ENCODE measurements at regions not wholly inside any gene's neighbourhood (a gene's known extent, or its start where the extent isn't known, plus 50 kb on each side); places are given as distances from the start of the nearest gene placed in this dataset.

DNA sequence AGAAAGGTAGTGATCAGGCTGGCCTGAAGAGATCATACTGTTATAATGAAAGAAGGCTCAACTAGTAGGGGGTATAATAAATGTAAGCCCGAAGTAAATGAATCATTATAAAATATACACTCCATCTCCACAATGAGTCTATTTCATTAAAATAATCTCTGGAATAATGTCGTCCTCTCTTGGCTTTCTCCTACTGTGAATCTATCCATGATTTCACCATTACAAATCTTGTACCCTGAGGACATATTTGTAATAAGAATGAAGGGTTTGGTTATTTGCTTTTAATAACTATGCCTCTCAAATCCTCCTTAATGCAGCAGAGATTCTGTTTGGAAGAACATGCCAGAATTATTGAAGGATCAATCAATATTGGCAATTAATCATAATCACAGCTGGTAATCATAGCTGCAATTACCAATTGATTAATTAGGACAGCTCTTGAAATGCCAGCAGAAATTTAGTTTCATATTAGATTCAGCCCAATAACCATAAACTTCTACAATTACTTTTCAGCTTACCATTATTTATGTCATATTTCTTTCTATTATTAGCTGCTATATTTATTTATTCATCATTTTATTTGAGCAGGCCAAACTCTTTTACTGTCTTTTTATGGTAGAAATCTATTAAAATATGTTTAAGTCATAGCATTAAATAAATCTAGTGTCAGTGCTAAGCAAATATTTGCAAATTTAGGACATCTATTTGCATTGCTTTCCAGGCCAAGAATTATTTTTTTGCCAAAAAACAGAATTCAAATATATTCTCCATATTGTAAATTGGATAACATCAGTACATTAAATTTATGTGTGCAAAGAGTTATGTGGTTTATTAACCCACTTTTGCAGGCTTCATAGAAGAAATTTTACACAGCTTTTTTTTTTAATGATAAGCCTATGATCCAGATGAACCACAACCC, 588.4 kb upstream of the LRRC4C start:
- no peak for DNase-seq (ENCODE audit: low spot score)

DNA sequence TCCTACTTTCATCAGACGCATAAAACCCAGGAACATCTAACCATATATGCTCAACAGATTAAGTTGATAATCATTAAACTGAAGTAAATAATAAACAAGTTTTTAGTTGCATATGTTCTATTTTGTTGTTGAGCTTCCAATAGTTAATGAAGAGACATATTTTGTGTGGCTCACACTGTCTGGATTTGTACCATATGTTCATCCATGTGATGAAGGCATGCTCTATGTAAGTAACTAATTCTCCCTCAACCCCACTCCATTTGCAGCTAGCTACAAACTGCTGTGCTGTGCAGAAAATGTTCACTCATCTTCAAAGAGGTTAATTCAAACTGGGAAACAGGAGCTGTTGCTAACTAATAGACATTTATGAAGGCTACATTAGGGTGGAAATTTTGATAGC, 589.7 kb upstream of the LRRC4C start:
- no peak for DNase-seq (ENCODE audit: low spot score)

DNA sequence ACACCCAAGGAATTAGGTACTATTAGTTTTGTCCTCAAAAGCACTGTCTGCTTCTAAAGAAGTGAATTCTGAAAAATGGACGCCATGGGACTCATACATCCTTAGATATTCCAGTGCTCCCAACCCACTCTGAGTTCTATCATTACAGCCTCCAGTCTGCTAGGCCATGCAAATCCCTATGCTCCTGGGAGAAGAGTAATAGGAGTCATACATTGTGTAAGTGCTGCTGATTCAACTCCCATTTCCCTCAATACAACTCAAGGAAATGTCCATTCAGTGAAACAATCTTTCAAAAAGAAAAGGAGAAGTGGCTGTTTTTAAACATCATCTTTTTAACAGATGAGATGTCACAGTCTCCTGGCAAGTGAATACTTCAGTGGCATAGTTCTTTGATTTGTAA, 590.2 kb upstream of the LRRC4C start:
- DNase-seq (ENCODE audit: low spot score), result no peak

DNA sequence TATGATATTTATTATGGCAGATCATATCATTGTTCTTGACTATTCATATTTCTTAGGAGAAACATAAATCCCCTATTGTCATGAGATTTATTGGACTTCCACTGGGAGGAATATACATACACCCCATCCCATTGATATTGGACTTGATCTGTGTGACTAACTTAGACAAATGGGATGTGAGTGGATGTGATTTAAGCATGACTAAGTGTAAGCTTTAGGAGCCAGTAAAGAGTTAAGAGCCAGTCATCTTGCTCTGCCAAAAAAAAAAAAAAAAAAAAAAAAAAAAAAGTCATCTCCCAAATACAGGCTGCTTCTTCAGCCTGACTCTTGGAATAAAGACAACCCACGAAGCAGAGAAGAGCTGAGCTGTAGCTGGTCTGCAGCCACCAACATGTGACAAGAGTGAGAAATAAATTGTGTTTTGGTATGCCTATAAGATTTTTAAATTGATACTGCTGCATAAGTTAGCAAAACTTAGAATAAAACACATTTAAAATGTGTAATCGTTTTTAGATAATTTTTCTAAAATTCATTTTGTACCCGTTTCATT, 595.0 kb upstream of the LRRC4C start:
- DNase-seq (ENCODE audit: low spot score), result no peak

DNA sequence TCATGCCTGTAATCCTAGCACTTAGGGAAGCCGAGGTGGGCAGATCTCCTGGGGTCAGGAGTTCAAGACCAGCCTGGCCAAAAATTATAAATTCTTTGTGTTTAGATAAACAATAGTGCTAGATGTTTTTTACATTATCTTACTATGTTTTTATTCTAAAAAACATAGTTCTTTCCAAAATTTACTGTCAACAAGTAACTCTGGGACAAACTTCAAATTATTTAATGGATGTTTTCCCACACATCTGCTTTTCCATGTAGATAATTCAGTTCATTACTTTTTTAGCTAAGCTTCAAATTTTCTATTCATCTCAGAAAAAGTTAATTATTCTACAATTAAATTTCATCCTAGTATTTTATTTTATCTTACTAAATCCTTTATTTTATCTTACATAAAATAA, 596.2 kb upstream of the LRRC4C start:
- DNase-seq (ENCODE audit: low spot score), result no peak

DNA sequence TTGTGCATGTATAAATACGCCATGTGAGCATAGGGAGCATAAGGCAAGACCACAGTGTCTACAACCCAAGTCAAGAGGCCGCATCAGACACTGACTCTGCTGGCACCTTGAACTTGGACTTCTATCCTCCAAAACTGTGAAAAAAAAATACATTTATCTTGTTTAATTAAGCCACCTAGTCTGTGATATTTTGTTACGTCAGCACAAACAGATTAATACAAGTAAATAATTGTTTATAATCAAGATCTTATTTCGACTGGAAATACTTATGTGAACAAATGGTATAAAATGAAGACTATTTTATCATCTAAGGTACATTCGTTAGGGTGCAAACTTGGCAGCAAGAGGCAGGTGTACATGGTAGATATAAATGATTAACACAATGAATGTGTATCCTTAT, 599.3 kb upstream of the LRRC4C start:
- no peak for DNase-seq (ENCODE audit: low spot score)

DNA sequence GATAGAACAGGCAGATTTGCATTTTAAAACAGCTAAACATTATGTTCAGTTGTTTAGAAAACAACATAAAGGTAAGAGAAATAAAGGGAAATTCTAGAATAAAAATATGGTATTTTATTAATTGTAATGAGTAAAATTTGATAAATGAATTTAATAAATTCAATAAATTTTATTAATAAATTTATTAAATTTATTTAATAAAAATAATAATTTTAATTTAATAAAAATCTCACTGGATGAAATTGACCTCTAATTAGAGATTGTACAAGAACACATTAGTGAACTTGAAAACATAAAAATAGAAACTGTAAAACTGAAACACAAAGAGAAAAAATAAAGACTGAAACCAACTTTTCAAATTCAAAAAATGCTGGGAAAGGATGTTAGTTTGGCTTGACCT, 605.7 kb upstream of the LRRC4C start:
- DNase-seq (ENCODE audit: low spot score), result no peak

GRCh38 chr11:42066113-42066512, 606.7 kb upstream of the LRRC4C start:
- DNase-seq (ENCODE audit: low spot score), result no peak

GRCh38 chr11:42074306-42074705, 614.9 kb upstream of the LRRC4C start:
- no peak for DNase-seq (ENCODE audit: low spot score)

DNA sequence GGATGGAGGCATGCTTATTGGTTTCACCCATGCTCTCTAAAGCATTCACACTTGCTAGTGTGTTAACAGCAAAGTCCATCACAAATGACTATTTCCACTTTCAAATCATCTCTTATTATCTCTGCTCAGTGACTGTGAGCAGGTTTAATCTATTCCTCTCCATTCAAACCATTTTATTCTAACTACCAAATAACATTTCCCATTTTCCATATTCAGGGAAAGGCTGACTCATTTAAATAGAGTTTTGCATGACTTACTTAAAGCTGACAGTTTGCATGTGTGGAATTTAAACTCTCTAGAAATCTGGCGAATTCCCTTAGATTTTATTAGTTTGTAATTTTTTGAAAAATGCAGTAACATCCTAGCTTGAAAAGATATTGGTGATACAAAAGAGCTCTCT, 615.7 kb upstream of the LRRC4C start:
- DNase-seq (ENCODE audit: low spot score), result no peak

DNA sequence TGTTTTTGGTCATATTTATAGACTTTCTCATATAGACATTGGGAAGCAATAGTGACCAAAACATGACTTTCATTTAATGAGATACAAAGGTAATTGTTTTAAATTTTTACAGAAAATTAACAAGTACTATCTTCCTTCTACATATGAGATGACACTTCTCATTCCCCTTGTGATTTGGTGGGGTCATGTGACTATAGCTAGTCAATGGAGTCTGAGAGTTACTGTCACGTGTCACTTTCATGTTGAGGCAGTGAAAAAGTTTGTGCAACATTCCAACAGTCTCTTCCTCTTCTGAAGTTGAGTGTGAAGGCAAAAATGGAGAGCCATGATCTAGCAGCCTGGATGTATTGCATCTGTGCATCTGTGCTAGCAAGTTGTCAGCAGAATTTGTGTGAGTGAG, 618.3 kb upstream of the LRRC4C start:
- DNase-seq (ENCODE audit: low spot score), result no peak

DNA sequence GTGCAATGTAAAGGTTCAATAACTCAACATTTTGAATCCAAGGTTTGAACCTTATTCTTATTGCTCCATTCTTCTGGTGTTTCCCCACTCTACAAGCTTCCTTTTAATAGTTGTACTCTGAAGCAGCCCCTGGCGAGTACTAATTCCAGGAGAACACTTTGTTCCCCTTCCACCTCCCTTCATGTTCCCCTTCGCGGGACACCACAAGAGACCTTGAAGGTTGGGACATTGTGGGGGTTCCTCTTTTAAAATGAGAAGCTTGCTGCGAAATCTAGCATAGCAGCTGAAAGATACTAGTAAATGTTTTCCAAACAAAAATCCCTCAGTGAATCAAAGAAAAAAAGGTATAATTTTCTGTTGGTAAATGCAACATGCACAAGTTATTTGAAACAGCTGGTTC, 626.3 kb upstream of the LRRC4C start:
- DNase-seq (ENCODE audit: low spot score), result no peak

DNA sequence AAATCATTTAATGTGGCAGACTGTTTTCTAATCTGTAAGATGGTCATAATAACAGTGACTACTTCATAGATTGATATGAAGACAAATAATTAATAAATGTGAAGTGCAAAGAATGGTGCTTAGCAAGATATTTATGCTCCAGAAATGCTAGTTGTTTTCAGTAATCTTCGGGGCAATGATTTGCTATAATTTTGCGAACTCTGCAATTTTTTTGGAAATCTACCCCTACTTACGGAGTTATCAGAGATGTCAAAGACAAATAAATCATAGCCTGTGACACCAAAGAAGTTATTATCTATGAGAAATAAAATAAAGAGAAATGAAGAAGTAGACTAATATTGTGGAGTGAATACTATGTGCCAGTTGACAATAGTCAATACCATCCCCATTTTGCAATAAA, 634.1 kb upstream of the LRRC4C start:
- DNase-seq (ENCODE audit: low spot score), result no peak

- no peak for DNase-seq (ENCODE audit: low spot score)
Observed at GRCh38 chr11:42098075-42098474, 638.6 kb upstream of the LRRC4C start.

DNA sequence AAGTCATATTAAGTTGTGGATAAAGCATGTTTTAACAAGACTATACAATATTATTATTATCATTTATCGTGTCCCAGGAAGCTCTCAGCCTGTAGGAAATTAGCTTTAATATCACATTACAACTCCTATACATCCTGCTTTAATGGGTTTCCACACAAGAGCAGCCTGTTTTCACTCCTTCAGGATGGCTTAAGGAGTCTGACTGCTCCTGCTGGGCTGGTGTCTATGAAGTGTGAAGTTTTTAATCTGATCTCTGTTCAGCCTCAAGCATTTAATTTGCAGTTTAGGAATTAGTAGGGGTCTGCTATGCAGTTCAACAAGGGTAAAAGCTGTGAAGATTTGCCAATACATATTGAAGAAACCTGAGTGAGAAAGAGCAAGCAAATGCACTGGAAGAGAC, 653.4 kb upstream of the LRRC4C start:
- DNase-seq (ENCODE audit: low spot score), result no peak

GRCh38 chr11:42114927-42115326, 655.5 kb upstream of the LRRC4C start:
- DNase-seq (ENCODE audit: low spot score), result no peak

- no peak for DNase-seq (ENCODE audit: low spot score)
Observed at GRCh38 chr11:42138454-42138853, 679.0 kb upstream of the LRRC4C start.

DNA sequence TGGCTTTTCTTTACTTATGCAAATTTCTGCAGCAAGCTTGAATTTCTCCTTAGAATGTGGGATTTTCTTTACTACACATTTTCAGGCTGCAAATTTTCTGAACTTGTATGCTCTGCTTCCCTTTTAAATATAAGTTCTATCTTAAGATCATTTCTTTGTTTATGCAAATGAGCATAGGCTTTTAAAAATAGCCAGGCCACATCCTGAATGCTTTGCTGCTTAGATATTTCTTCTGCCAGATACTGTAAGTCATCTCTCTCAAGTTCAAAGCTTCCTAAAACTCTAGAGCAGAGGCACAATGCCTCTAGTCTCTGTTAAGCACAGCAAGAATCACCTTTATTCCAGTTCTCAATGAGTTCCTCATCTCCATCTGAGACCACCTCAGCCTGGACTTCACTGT, 685.9 kb upstream of the LRRC4C start:
- DNase-seq (ENCODE audit: low spot score), result no peak

DNA sequence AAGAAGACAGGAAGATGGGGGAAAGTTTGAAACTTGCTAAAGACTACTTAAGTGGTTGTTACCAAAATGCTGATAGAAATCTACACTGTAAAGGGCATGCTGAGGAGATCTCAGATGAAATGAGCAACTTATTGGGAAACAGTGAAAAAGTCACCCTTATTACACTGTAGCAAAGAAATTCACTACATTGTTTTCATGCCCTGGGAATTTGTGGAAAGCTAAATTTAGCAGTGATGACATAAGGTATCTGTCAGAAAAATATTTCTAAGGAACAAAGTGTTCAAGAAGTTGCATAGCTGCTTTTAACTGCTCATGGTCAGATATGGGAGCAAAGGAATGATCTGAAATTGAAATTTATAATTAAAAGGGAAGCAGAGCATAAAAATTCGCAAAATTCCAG, 702.4 kb upstream of the LRRC4C start:
- DNase-seq (ENCODE audit: low spot score), result no peak

GRCh38 chr11:42169191-42169590, 709.7 kb upstream of the LRRC4C start:
- no peak for DNase-seq (ENCODE audit: low spot score)

DNA sequence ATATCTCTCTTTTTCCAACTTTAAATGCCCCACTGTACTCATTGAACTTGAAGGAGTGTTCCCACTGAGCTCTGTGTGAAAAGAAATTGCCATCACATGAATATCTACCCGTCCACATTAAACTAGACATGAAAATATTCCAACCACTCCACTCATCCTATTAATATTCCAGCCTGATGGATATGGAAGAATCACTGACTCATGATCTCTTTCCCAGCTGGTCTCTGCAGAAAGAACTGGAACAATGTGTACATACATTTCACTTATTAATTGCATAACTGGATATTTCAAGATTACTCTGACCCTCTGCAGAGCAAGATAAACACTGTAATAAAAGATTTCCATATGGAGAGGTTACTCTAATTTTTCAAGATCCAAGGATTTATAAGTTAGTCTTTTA, 711.1 kb upstream of the LRRC4C start:
- DNase-seq (ENCODE audit: low spot score), result no peak

GRCh38 chr11:42171046-42171445, 711.6 kb upstream of the LRRC4C start:
- no peak for DNase-seq (ENCODE audit: low spot score)

DNA sequence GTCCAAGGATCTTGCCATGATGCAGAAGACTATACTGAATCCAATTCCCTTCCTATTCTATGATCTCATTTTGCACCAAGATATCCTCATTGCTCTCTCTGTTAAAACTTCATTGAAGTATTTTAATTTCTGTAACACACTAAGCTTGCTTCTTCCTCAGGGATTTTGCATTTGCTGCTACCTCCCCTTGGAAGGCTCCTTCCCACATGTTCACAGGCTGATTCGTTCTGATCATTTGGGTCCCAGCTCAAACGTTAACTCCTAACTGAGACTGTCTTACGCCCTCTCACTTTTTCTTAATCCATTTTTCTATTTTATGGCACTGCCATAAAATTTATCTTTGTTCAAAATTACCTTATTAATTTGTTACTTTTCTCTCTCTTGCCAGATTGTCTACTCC, 713.0 kb upstream of the LRRC4C start:
- no peak for DNase-seq (ENCODE audit: low spot score)

DNA sequence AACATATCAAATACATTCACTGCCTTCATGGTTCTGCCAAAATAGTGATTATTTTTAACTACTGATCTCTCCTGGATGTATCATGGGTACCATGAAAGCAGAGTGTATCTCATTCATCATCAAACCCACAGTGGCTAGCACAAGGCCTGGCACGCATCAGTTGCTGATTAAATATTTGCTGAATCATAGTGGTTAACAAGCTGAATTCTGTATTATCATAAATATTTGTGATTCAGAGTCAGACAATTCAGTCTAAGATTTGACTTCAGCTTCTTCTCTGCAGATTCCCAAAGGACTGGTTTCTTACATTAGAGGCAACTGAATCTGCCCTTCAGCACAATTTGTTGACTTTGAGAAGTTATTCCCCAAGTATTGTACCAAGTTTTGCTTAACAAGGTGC, 715.8 kb upstream of the LRRC4C start:
- no peak for DNase-seq (ENCODE audit: low spot score)
